ENCODE measurements at regions not wholly inside any gene's neighbourhood (a gene's known extent, or its start where the extent isn't known, plus 50 kb on each side); places are given as distances from the start of the nearest gene placed in this dataset.

DNA sequence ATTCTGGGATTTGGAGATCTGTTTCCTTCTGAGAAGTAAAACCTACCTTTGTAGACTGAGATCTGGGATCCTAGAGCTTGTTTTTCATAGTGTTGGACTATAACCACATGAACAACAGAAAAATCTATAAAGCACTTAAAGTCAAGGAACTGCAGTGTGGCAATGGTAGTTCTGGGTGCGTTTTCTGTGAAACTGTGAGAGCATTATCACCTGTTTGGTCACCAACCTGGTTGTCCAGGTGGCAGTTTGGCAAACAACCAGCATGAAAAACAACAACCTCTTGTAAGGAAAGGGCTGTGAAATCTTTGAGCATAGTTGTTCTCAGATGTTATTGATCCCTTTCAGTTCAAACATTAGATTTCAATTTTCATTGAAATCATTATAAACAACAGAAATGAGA, 215.8 kb upstream of the CITED2 start:
- TF ChIP-seq, protein P1, sequence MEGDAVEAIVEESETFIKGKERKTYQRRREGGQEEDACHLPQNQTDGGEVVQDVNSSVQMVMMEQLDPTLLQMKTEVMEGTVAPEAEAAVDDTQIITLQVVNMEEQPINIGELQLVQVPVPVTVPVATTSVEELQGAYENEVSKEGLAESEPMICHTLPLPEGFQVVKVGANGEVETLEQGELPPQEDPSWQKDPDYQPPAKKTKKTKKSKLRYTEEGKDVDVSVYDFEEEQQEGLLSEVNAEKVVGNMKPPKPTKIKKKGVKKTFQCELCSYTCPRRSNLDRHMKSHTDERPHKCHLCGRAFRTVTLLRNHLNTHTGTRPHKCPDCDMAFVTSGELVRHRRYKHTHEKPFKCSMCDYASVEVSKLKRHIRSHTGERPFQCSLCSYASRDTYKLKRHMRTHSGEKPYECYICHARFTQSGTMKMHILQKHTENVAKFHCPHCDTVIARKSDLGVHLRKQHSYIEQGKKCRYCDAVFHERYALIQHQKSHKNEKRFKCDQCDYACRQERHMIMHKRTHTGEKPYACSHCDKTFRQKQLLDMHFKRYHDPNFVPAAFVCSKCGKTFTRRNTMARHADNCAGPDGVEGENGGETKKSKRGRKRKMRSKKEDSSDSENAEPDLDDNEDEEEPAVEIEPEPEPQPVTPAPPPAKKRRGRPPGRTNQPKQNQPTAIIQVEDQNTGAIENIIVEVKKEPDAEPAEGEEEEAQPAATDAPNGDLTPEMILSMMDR (IDR thresholded peaks at IDR 0.05): no peak
- TF ChIP-seq POLR2A (IDR thresholded peaks at IDR 0.05): no peak
